IMR-90 (cell line): ENCODE measurements at regions not wholly inside any gene's neighbourhood (a gene's known extent, or its start where the extent isn't known, plus 50 kb on each side); places are given as distances from the start of the nearest gene placed in this dataset.

Experiments
- ATAC-seq: fragments of 200-7000 bp; cut with Tn5 transposase; 2 replicates; pipeline ENCODE4 v1.9.1; 2020; ENCODE audit warnings: low read depth, mild to moderate bottlenecking, moderate library complexity
- BruUV-seq: library from RNA; stranded (reverse); fragments of 400-500 nt; replicated peaks from 2 replicates; lab custom pipeline; 2021; lab: Mats Ljungman, UMichigan
- CTCF ChIA-PET: fragments of 300-600 bp; formaldehyde crosslinking; extraction: SDS; loops from one replicate; lab custom pipeline; 2021; ENCODE audit warnings: antibody characterized with exemption; lab: Yijun Ruan, JAX
- POLR2A ChIA-PET: fragments of 300-600 bp; sonication (Branson Sonifier 250); formaldehyde crosslinking; loops from one replicate; lab custom pipeline; 2022; ENCODE audit warnings: antibody characterized with exemption; ENCODE audit not compliant: unreplicated experiment; lab: Charles Lee
- DNase-seq: peaks from one replicate; pipeline ENCODE4 v3.0.0; 2013
- H2AFZ ChIP-seq: replicated peaks from 2 replicates; pipeline ENCODE3; 2013; ENCODE audit warnings: low read length, mild to moderate bottlenecking; ENCODE audit not compliant: poor library complexity
- H2AK5ac ChIP-seq: 2 replicates; pipeline ENCODE4 v1.6.1; 2013; ENCODE audit warnings: low read depth, low read length, inconsistent platforms
- H2AK9ac ChIP-seq: replicated peaks from 2 replicates; pipeline ENCODE3; 2013; ENCODE audit warnings: mild to moderate bottlenecking, low read depth, low read length, moderate library complexity; ENCODE audit not compliant: poor library complexity
- H2BK120ac ChIP-seq: 2 replicates; pipeline ENCODE4 v1.6.1; 2013; ENCODE audit warnings: low read depth, low read length, inconsistent platforms
- H2BK15ac ChIP-seq: 3 replicates; pipeline ENCODE4 v1.6.1; 2013; ENCODE audit warnings: low read depth, low read length, inconsistent platforms
- H2BK20ac ChIP-seq: 2 replicates; pipeline ENCODE4 v1.6.1; 2013; ENCODE audit warnings: low read depth, mild to moderate bottlenecking, inconsistent platforms, low read length, moderate library complexity
- H2BK5ac ChIP-seq: 2 replicates; pipeline ENCODE4 v1.6.1; 2013; ENCODE audit warnings: mild to moderate bottlenecking, low read depth, low read length, inconsistent platforms; ENCODE audit not compliant: poor library complexity, severe bottlenecking
- H3K14ac ChIP-seq: replicated peaks from 2 replicates; pipeline ENCODE4 v1.6.1; 2013; ENCODE audit warnings: low read depth, low read length, inconsistent platforms
- H3K18ac ChIP-seq: 2 replicates; pipeline ENCODE4 v1.6.1; 2013; ENCODE audit warnings: low read depth, low read length, control low read depth
- H3K23ac ChIP-seq: 2 replicates; pipeline ENCODE4 v1.6.1; 2013; ENCODE audit warnings: low read depth, low read length, inconsistent platforms
- H3K27ac ChIP-seq: 2 replicates; pipeline ENCODE4 v1.5.1; 2013; ENCODE audit warnings: mild to moderate bottlenecking, control low read depth, low read length; ENCODE audit not compliant: insufficient read depth
- H3K27me3 ChIP-seq: 2 replicates; pipeline ENCODE4 v1.6.1; 2013; ENCODE audit warnings: low read length; ENCODE audit not compliant: control insufficient read depth, insufficient read depth
- H3K36me3 ChIP-seq: 2 replicates; pipeline ENCODE4 v1.6.1; 2013; ENCODE audit warnings: low read length, mixed read lengths; ENCODE audit not compliant: control insufficient read depth, insufficient read depth
- H3K4ac ChIP-seq: 2 replicates; pipeline ENCODE4 v1.6.1; 2013; ENCODE audit warnings: low read depth, low read length, inconsistent platforms
- H3K4me1 ChIP-seq: 2 replicates; pipeline ENCODE4 v1.6.1; 2013; ENCODE audit warnings: low read length, mixed read lengths; ENCODE audit not compliant: control insufficient read depth, insufficient read depth
- H3K4me2 ChIP-seq: 2 replicates; pipeline ENCODE4 v1.6.1; 2013; ENCODE audit warnings: low read depth, mild to moderate bottlenecking, control low read depth, low read length, moderate library complexity
- H3K4me3 ChIP-seq: 2 replicates; pipeline ENCODE4 v1.5.1; 2013; ENCODE audit warnings: low read depth, mild to moderate bottlenecking, control low read depth, low read length, moderate library complexity; ENCODE audit not compliant: insufficient read depth
- H3K56ac ChIP-seq: 2 replicates; pipeline ENCODE4 v1.6.1; 2013; ENCODE audit warnings: low read length, inconsistent platforms; ENCODE audit not compliant: insufficient read depth; ENCODE audit errors: extremely low read depth
- H3K79me1 ChIP-seq, 2 experiments: 2 replicates each; pipeline ENCODE4 v1.6.1; 2013; ENCODE audit warnings: low read length in 2 of 2, inconsistent platforms in 1 of 2, low read depth in 1 of 2
- H3K9ac ChIP-seq: 2 replicates; pipeline ENCODE4 v1.6.1; 2013; ENCODE audit warnings: low read depth, low read length, control low read depth
- H3K9me1 ChIP-seq: 2 replicates; pipeline ENCODE4 v1.6.1; 2013; ENCODE audit warnings: low read length, inconsistent platforms; ENCODE audit not compliant: insufficient read depth
- H3K9me3 ChIP-seq: 2 replicates; pipeline ENCODE4 v1.6.1; 2013; ENCODE audit warnings: low read length; ENCODE audit not compliant: control insufficient read depth, insufficient read depth
- H4K20me1 ChIP-seq: 2 replicates; pipeline ENCODE4 v1.6.1; 2013; ENCODE audit warnings: low read length, inconsistent platforms; ENCODE audit not compliant: insufficient read depth
- H4K5ac ChIP-seq: 2 replicates; pipeline ENCODE4 v1.6.1; 2013; ENCODE audit warnings: mild to moderate bottlenecking, low read depth, low read length, control low read depth
- H4K8ac ChIP-seq, 2 experiments: 2 replicates each; pipeline ENCODE4 v1.6.1; 2013; ENCODE audit warnings: low read depth in 2 of 2, low read length in 2 of 2, control low read depth in 1 of 2, inconsistent platforms in 1 of 2
- H4K91ac ChIP-seq: 2 replicates; pipeline ENCODE4 v1.6.1; 2013; ENCODE audit warnings: low read depth, low read length, inconsistent platforms; ENCODE audit not compliant: insufficient read depth
- BHLHE40 ChIP-seq: fragments of 150-350 bp; IDR thresholded peaks from 2 replicates; pipeline ENCODE4 v1.6.1; 2016; ENCODE audit warnings: mild to moderate bottlenecking, low read depth, low read length
- CEBPB ChIP-seq: IDR thresholded peaks from 2 replicates; pipeline ENCODE4 v1.6.1; 2012; ENCODE audit warnings: low read depth, low read length, improper control_type of control experiment
- CHD1 ChIP-seq: IDR thresholded peaks from 2 replicates; pipeline ENCODE4 v1.6.1; 2012; ENCODE audit warnings: low read depth, low read length, improper control_type of control experiment
- FOS ChIP-seq: fragments of 150-350 bp; IDR thresholded peaks from 2 replicates; pipeline ENCODE4 v1.6.1; 2016; ENCODE audit warnings: low read depth, low read length
- MAFK ChIP-seq: IDR thresholded peaks from 2 replicates; pipeline ENCODE4 v1.6.1; 2012; ENCODE audit warnings: low read depth, low read length, improper control_type of control experiment
- MAZ ChIP-seq: IDR thresholded peaks from 2 replicates; pipeline ENCODE4 v1.6.1; 2012; ENCODE audit warnings: low read depth, mild to moderate bottlenecking, low read length, improper control_type of control experiment, moderate library complexity, borderline replicate concordance
- MXI1 ChIP-seq: IDR thresholded peaks from 2 replicates; pipeline ENCODE4 v1.6.1; 2012; ENCODE audit warnings: low read depth, mild to moderate bottlenecking, low read length, moderate library complexity, borderline replicate concordance
- NFE2L2 ChIP-seq: fragments of 150-350 bp; IDR thresholded peaks from 2 replicates; pipeline ENCODE4 v1.6.1; 2016; ENCODE audit warnings: low read depth, mild to moderate bottlenecking, low read length
- POLR2A ChIP-seq: IDR thresholded peaks from 2 replicates; pipeline ENCODE4 v1.6.1; 2012; ENCODE audit warnings: mild to moderate bottlenecking, low read depth, low read length
- RAD21 ChIP-seq: IDR thresholded peaks from 2 replicates; pipeline ENCODE4 v1.6.1; 2012; ENCODE audit warnings: low read length, improper control_type of control experiment
- RCOR1 ChIP-seq: IDR thresholded peaks from 2 replicates; pipeline ENCODE4 v1.6.1; 2012; ENCODE audit warnings: mild to moderate bottlenecking, low read length, improper control_type of control experiment; ENCODE audit not compliant: insufficient replicate concordance
- RFX5 ChIP-seq: IDR thresholded peaks from 2 replicates; pipeline ENCODE4 v1.8.0; 2012; ENCODE audit warnings: low read depth, mild to moderate bottlenecking, low read length, moderate library complexity
- SMC3 ChIP-seq: fragments of 150-350 bp; IDR thresholded peaks from 2 replicates; pipeline ENCODE4 v1.6.1; 2016; ENCODE audit warnings: low read depth, mild to moderate bottlenecking, antibody characterized with exemption, low read length, moderate library complexity
- dilution Hi-C: fragments of 300-500 bp; cut with HindIII; formaldehyde crosslinking; loops from one replicate; pipeline ENCODE4 v1.14.3; 2018; ENCODE audit warnings: low sequenced_read_pairs; ENCODE audit not compliant: unreplicated experiment
- in situ Hi-C: fragments of 300-500 bp; cut with MboI; formaldehyde crosslinking; loops from 3 replicates; pipeline ENCODE4 v1.14.3; 2019; ENCODE audit warnings: low sequenced_read_pairs, inconsistent platforms, mixed read lengths
- intact Hi-C: fragments of 100-400 bp; cut with micrococcal nuclease; formaldehyde crosslinking; loops from 2 replicates; pipeline ENCODE4 v1.10.0; 2022
- TF ChIP-seq, protein P1 (sequence below): conservative IDR thresholded peaks from 2 replicates; pipeline ENCODE4 v1.5.1; 2012; ENCODE audit warnings: mild to moderate bottlenecking, low read depth, low read length, improper control_type of control experiment
- TF ChIP-seq, protein P2 (sequence below): fragments of 150-350 bp; IDR thresholded peaks from 2 replicates; pipeline ENCODE4 v1.6.1; 2016; ENCODE audit warnings: low read depth, mild to moderate bottlenecking, low read length, moderate library complexity, borderline replicate concordance
- TF ChIP-seq, protein P3 (sequence below): fragments of 150-350 bp; IDR thresholded peaks from 2 replicates; pipeline ENCODE4 v1.6.1; 2017; ENCODE audit warnings: mild to moderate bottlenecking, antibody characterized with exemption, low read length, low read depth

DNA sequence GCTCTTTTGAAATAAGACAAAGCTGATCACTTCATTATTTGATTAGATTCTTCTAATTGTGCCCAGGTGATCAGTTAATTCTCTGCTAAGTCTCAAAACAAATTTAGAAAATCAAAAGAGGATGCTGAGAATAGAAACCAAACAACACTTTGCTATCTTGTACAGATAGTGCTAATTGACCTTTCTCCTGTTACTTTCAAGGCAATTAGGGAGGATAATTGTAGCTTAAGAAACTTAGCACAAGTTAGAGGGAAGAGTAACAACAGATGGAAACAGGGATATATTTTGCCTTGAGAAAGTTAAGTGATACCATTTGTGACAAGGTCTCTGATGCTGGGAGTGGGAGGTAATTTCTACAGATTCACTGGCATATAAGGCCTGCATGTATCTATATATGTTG is 344.8 kb upstream of the GRM7 start:
- Histone ChIP-seq H4K8ac (no peak overlapping the region), H4K5ac (no peak overlapping the region), H2AK5ac (no peak overlapping the region), H3K4me1 (no peaks in the 10 kb centered on the region), H3K4me2 (no peak overlapping the region), H2AFZ (no peak overlapping the region), H3K9me1 (no peaks in the 10 kb centered on the region), H4K91ac (no peak overlapping the region), H3K14ac (no peak overlapping the region), H3K36me3 (no peaks in the 10 kb centered on the region), H2BK20ac (no peak overlapping the region), H3K56ac (no peak overlapping the region), H2BK15ac (no peak overlapping the region), H3K9ac (no peak overlapping the region), H2BK5ac (no peak overlapping the region), H3K27me3 (no peaks in the 10 kb centered on the region), H3K27ac (no peak overlapping the region), H3K4me3 (no peak overlapping the region), H2AK9ac (no peak overlapping the region), H4K20me1 (no peaks in the 10 kb centered on the region), H2BK120ac (no peak overlapping the region), H3K23ac (no peak overlapping the region), H3K79me1 (no peaks in the 10 kb centered on the region), H3K9me3 (peaks cover 7% of the 10 kb centered on the region; the same call in 1 of the 2 replicates), H3K4ac (no peak overlapping the region), H3K18ac (no peak overlapping the region)
- TF ChIP-seq SMC3 (no peak), MAFK (no peak), MAZ (no peak), CEBPB (no peak), BHLHE40 (no peak), RFX5 (no peak), MXI1 (no peak), RCOR1 (no peak), NFE2L2 (no peak), POLR2A (no peak), CHD1 (no peak), FOS (no peak), RAD21 (no peak)
- TF ChIP-seq, protein P1, sequence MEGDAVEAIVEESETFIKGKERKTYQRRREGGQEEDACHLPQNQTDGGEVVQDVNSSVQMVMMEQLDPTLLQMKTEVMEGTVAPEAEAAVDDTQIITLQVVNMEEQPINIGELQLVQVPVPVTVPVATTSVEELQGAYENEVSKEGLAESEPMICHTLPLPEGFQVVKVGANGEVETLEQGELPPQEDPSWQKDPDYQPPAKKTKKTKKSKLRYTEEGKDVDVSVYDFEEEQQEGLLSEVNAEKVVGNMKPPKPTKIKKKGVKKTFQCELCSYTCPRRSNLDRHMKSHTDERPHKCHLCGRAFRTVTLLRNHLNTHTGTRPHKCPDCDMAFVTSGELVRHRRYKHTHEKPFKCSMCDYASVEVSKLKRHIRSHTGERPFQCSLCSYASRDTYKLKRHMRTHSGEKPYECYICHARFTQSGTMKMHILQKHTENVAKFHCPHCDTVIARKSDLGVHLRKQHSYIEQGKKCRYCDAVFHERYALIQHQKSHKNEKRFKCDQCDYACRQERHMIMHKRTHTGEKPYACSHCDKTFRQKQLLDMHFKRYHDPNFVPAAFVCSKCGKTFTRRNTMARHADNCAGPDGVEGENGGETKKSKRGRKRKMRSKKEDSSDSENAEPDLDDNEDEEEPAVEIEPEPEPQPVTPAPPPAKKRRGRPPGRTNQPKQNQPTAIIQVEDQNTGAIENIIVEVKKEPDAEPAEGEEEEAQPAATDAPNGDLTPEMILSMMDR, result no peak
- TF ChIP-seq, protein P2, sequence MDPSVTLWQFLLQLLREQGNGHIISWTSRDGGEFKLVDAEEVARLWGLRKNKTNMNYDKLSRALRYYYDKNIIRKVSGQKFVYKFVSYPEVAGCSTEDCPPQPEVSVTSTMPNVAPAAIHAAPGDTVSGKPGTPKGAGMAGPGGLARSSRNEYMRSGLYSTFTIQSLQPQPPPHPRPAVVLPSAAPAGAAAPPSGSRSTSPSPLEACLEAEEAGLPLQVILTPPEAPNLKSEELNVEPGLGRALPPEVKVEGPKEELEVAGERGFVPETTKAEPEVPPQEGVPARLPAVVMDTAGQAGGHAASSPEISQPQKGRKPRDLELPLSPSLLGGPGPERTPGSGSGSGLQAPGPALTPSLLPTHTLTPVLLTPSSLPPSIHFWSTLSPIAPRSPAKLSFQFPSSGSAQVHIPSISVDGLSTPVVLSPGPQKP, result no peak
- TF ChIP-seq, protein P3, sequence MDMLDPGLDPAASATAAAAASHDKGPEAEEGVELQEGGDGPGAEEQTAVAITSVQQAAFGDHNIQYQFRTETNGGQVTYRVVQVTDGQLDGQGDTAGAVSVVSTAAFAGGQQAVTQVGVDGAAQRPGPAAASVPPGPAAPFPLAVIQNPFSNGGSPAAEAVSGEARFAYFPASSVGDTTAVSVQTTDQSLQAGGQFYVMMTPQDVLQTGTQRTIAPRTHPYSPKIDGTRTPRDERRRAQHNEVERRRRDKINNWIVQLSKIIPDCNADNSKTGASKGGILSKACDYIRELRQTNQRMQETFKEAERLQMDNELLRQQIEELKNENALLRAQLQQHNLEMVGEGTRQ, result no peak
- intact Hi-C loops, result no loop called here
- ChIA-PET POLR2A (no interaction called here), CTCF (no interaction called here)
- in situ Hi-C loops, result no loop called here
- no TSS peak for BruUV-seq
- ATAC-seq (no peak), DNase-seq (no peak)
- dilution Hi-C loops, result no loop called here
